HEK293 (cell line): ENCODE measurements at regions not wholly inside any gene's neighbourhood (a gene's known extent, or its start where the extent isn't known, plus 50 kb on each side); places are given as distances from the start of the nearest gene placed in this dataset.

Source experiments
- CTCF ChIA-PET: fragments of 350-600 bp; formaldehyde crosslinking; extraction: SDS; loops from one replicate; lab custom pipeline; 2021; ENCODE audit warnings: antibody characterized with exemption; lab: Yijun Ruan, JAX
- POLR2A ChIA-PET: fragments of 300-600 bp; formaldehyde crosslinking; extraction: SDS; loops from one replicate; lab custom pipeline; 2020; ENCODE audit warnings: antibody characterized with exemption, inconsistent platforms; lab: Yijun Ruan, JAX
- H3K27ac ChIP-seq: fragments of 200-500 bp; sonication (Bioruptor generic); 2 replicates; pipeline ENCODE4 v1.5.1; 2014; ENCODE audit warnings: low read depth, low read length, control low read depth, inconsistent platforms; ENCODE audit errors: extremely low read depth
- H3K36me3 ChIP-seq, 2 experiments: fragments of 200-500 bp in 1 of 2; sonication (Bioruptor generic) in 1 of 2; 1 replicate in 1 of 2; 2 replicates in 1 of 2; pipeline ENCODE4 v1.5.1; 2014 to 2017; ENCODE audit warnings: inconsistent platforms in 2 of 2, low read length in 2 of 2; ENCODE audit not compliant: control insufficient read depth in 2 of 2, insufficient read depth in 1 of 2
- H3K4me1 ChIP-seq: fragments of 200-500 bp; sonication (Bioruptor generic); 2 replicates; pipeline ENCODE4 v1.5.1; 2014; ENCODE audit warnings: mild to moderate bottlenecking, low read length, inconsistent platforms; ENCODE audit not compliant: control insufficient read depth, insufficient read depth
- H3K4me3 ChIP-seq: 2 replicates; pipeline ENCODE4 v1.5.1; 2011; ENCODE audit warnings: low read depth, mild to moderate bottlenecking, control low read depth, low read length, moderate library complexity
- H3K9me3 ChIP-seq: fragments of 200-500 bp; sonication (Bioruptor generic); 2 replicates; pipeline ENCODE4 v1.5.1; 2014; ENCODE audit warnings: low read depth, low read length, inconsistent platforms; ENCODE audit not compliant: control insufficient read depth, insufficient read depth
- GLIS2 ChIP-seq: fragments of 450-650 bp; formaldehyde crosslinking; IDR thresholded peaks from 2 replicates; pipeline ENCODE4 v1.5.1; 2016; ENCODE audit warnings: missing biosample characterization, missing genetic modification characterization
- HIC1 ChIP-seq: fragments of 450-650 bp; formaldehyde crosslinking; IDR thresholded peaks from 2 replicates; pipeline ENCODE4 v1.5.1; 2016; ENCODE audit warnings: missing biosample characterization, missing genetic modification characterization
- HOXC10 ChIP-seq: sonication (generic); formaldehyde crosslinking; IDR thresholded peaks from 2 replicates; pipeline ENCODE4 v1.8.1; 2023; ENCODE audit warnings: mild to moderate bottlenecking, missing genetic modification reagents
- KLF7 ChIP-seq: fragments of 450-650 bp; formaldehyde crosslinking; IDR thresholded peaks from 2 replicates; pipeline ENCODE4 v1.5.1; 2016; ENCODE audit warnings: missing biosample characterization, missing genetic modification characterization, borderline replicate concordance
- PRDM1 ChIP-seq: fragments of 450-650 bp; formaldehyde crosslinking; IDR thresholded peaks from 2 replicates; pipeline ENCODE4; 2016; ENCODE audit warnings: missing biosample characterization, missing genetic modification characterization
- PRDM10 ChIP-seq: fragments of 450-650 bp; formaldehyde crosslinking; IDR thresholded peaks from 2 replicates; pipeline ENCODE4 v1.5.1; 2016; ENCODE audit warnings: missing biosample characterization, missing genetic modification characterization
- SCRT2 ChIP-seq: fragments of 450-650 bp; formaldehyde crosslinking; IDR thresholded peaks from 2 replicates; pipeline ENCODE4 v1.5.1; 2016; ENCODE audit warnings: missing biosample characterization, missing genetic modification characterization
- ZNF112 ChIP-seq: fragments of 450-650 bp; formaldehyde crosslinking; IDR thresholded peaks from 2 replicates; pipeline ENCODE4 v1.5.0; 2017; ENCODE audit warnings: missing biosample characterization, missing genetic modification characterization
- ZNF132 ChIP-seq: fragments of 450-650 bp; formaldehyde crosslinking; IDR thresholded peaks from 2 replicates; pipeline ENCODE4 v1.5.1; 2017; ENCODE audit warnings: missing biosample characterization, missing genetic modification characterization, borderline replicate concordance
- ZNF174 ChIP-seq: fragments of 450-650 bp; formaldehyde crosslinking; IDR thresholded peaks from 2 replicates; pipeline ENCODE4 v1.5.0; 2017; ENCODE audit warnings: missing biosample characterization, mild to moderate bottlenecking, missing genetic modification characterization
- ZNF175 ChIP-seq: fragments of 450-650 bp; formaldehyde crosslinking; IDR thresholded peaks from 2 replicates; pipeline ENCODE4 v1.5.1; 2016; ENCODE audit warnings: missing biosample characterization, missing genetic modification characterization
- ZNF518A ChIP-seq: fragments of 450-650 bp; formaldehyde crosslinking; conservative IDR thresholded peaks from 2 replicates; pipeline ENCODE4 v1.5.1; 2016; ENCODE audit warnings: low read depth, missing biosample characterization, missing genetic modification characterization
- ZNF544 ChIP-seq: fragments of 450-650 bp; formaldehyde crosslinking; IDR thresholded peaks from 2 replicates; pipeline ENCODE4 v1.5.0; 2017; ENCODE audit warnings: missing biosample characterization, missing genetic modification characterization
- ZNF621 ChIP-seq: fragments of 450-650 bp; formaldehyde crosslinking; IDR thresholded peaks from 2 replicates; pipeline ENCODE4 v1.5.1; 2017; ENCODE audit warnings: missing biosample characterization, missing genetic modification characterization
- ZNF692 ChIP-seq: fragments of 450-650 bp; formaldehyde crosslinking; IDR thresholded peaks from 2 replicates; pipeline ENCODE4 v1.5.1; 2016; ENCODE audit warnings: missing biosample characterization, missing genetic modification characterization
- ZNF791 ChIP-seq: fragments of 450-650 bp; formaldehyde crosslinking; IDR thresholded peaks from 2 replicates; pipeline ENCODE4 v1.5.1; 2016; ENCODE audit warnings: missing biosample characterization, missing genetic modification characterization
- ZNF837 ChIP-seq: fragments of 450-650 bp; formaldehyde crosslinking; IDR thresholded peaks from 2 replicates; pipeline ENCODE4 v1.5.1; 2016; ENCODE audit warnings: missing biosample characterization, missing genetic modification characterization
- ZSCAN16 ChIP-seq: fragments of 450-650 bp; formaldehyde crosslinking; IDR thresholded peaks from 2 replicates; pipeline ENCODE4 v1.5.1; 2016; ENCODE audit warnings: missing biosample characterization, missing genetic modification characterization
- ZSCAN4 ChIP-seq: fragments of 450-650 bp; formaldehyde crosslinking; IDR thresholded peaks from 2 replicates; pipeline ENCODE4 v1.5.1; 2017; ENCODE audit warnings: missing biosample characterization, missing genetic modification characterization

GRCh38 chr1:73310797-73311381 is 887.1 kb downstream of the LRRIQ3 start:
- H3K36me3 ChIP-seq = no peaks in the 10 kb centered on the region
- no peak overlapping the region for H3K27ac ChIP-seq
- TF ChIP-seq HOXC10 (CRISPR knock-in tag) (no peak), ZNF621 (tag by site-specific recombination) (no peak), ZSCAN4 (tag by site-specific recombination) (no peak), SCRT2 (no peak), ZNF692 (tag by site-specific recombination) (no peak), ZNF175 (tag by site-specific recombination) (no peak), ZNF791 (no peak), GLIS2 (tag by site-specific recombination) (no peak), PRDM10 (tag by site-specific recombination) (no peak), KLF7 (tag by site-specific recombination) (no peak), ZNF837 (tag by site-specific recombination) (no peak), ZSCAN16 (tag by site-specific recombination) (no peak), ZNF132 (tag by site-specific recombination) (no peak), ZNF518A (tag by site-specific recombination) (no peak), PRDM1 (tag by site-specific recombination) (no peak), ZNF544 (tag by site-specific recombination) (no peak), ZNF174 (tag by site-specific recombination) (no peak), HIC1 (tag by site-specific recombination) (no peak), ZNF112 (tag by site-specific recombination) (no peak)
- POLR2A ChIA-PET = no interaction called here
- no peaks in the 10 kb centered on the region for H3K4me1 ChIP-seq
- CTCF ChIA-PET = no interaction called here
- no peak overlapping the region for H3K4me3 ChIP-seq
- no peaks in the 10 kb centered on the region for H3K9me3 ChIP-seq
